GM18868 (cell line): ENCODE measurements at regions not wholly inside any gene's neighbourhood (a gene's known extent, or its start where the extent isn't known, plus 50 kb on each side); places are given as distances from the start of the nearest gene placed in this dataset.
"Not testable (repeated sequence)": the region's sequence is repeated elsewhere in the genome, so short reads cannot be mapped to it uniquely, and the experiment has no call there.

Experiments
- ATAC-seq: cut with Tn5 transposase; IDR thresholded peaks from one replicate; pipeline ENCODE4 v1.9.1; 2021; ENCODE audit warnings: mild to moderate bottlenecking, moderate library complexity; ENCODE audit not compliant: unreplicated experiment

DNA sequence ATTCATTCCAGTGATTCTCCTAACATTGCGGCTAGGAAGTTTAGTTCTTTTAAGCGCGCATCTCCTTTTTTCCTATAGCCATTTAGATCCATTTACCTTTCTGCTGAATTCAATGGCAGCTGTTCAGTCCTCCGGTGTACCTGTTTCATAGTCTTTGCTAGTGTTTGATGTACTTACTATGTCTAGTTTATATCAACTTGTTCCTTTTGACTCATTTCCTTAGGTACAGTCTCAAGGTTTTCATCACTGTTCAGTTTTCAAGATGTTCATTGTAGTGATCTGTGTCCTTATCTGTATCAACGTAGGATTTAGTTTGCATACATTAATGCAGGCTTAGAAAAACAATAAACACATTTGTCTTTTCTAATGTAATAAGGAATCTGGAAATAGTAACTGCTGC lies 59.0 kb upstream of the MBNL1 start:
- no peak for ATAC-seq

DNA sequence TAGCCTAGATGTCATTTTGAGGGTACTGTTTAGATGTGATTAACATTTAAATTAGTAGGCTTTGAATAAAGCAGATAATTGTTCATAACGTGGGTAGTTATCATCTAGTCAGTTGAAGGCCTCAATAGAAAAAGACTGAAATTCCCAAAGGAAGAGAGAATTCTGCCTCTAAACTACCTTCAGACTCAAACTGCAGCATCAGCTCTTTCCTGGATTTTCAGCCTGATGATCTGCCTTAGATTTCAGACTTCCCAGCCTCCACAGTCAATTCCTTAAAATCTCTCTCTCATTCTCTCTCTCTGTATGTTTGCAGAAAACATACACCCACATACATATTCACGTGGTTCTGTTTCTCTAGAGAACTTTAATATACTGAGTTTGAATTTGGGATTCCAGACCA lies 58.0 kb upstream of the MBNL1 start:
- no peak for ATAC-seq

DNA sequence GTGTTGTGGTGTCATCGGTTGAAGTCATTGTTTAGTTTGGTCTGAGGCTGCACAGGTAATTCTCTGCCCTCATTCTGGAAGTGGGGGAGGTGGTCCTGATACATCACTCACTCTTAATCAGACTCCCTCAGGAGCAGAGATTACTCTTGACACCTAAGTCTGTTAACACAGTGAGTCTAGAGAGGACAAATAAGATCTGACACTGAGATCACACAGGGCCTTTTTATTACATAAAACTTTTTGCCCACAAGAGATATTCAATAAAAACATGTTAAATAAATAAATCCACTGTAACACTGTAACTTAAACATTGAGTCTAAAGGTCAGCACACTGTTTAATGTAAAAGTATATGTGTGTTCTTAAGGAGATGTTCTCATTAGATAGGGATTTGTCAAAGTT lies 57.1 kb upstream of the MBNL1 start:
- ATAC-seq, result no peak

DNA sequence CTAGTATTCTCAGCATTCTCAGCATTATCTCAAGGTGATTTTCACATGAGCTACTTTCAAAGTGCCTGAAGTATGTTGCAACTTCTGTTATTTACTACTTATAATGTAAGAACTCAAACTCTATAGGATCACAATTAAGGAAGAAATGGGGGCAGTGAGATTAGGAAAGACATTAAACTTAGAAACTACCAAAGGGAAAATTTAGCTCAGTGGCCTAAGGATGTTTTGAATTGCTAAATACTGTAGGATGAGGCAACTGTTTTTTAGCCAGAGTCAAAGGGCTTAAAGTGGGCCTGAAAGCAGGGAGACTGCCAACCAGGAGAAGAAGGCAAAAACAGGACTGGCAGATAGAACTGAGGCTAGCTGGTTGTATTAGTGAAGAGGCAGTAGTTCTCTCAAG lies 55.5 kb upstream of the MBNL1 start:
- ATAC-seq, result no peak

DNA sequence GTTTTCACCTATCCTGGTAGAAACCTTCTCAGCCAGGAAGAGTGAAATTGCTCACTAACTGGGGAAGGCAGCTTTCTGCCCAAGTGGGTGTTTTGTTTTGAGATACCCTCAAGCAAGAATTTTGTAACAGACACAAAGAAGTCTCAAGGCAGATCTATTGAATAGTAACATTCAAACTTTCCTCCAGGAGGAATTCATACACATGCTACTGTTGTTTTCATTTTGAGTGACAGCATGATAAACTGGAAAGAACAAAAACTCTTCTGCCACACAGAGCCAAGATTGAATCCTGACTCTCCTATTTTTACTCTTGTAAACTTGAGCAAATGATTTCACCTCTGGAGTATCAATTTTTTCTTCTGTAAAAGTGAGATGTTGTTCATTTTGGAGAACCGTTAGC lies 54.8 kb upstream of the MBNL1 start:
- no peak for ATAC-seq

DNA sequence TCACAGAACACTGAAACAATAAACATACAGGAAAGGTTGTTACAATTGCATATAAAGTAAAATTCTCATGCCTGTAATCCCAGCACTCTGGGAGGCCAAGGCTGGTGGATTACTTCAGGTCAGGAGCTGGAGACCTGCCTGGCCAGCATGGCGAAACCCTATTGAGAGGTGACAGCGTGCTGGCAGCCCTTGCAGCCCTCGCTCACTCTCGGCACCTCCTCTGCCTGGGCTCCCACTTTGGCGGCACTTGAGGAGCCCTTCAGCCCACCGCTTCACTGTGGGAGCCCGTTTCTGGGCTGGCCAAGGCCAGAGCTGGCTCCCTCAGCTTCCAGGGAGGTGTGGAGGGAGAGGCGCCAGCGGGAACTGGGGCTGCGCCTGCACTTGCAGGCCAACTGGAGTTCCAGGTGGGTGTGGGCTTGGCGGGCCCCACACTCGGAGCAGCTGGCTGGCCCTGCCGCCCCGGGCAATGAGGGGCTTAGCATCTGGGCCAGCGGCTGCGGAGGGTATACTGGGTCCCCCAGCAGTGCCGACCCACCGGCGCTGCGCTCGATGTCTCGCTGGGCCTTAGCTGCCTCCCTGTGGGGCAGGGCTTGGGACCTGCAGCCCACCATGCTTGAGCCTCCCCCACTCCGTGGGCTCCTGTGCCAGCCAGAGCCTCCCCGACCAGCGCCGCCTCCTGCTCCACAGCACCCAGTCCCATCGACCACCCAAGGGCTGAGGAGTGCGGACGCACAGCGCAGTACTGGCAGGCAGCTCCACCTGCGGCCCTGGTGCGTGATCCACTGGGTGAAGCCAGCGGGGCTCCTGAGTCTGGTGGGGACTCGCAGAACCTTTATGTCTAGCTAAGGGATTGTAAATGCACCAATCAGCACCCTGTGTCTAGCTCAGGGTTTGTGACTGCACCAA lies 51.5 kb upstream of the MBNL1 start:
- ATAC-seq, result not testable (repeated sequence)

DNA sequence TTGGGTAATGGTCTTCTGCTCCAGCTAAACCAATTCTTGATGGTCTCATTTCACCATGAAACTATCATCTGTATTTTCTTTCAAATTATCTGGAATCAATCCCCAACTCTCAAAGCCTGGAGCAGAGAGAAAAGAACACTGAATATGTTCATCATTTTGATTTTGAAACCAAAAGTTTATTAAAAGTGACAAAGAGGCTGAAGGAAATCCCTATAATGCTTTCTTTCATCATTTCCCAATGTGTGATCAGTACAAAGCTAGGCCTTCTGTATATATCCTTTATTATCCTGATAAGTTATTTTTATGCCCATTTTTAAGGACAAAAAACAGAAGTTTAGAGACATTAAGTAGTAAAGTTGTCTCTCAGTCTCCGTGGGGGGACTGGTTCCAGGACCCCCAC lies 50.1 kb upstream of the MBNL1 start:
- no peak for ATAC-seq
